ENCODE measurements at regions not wholly inside any gene's neighbourhood (a gene's known extent, or its start where the extent isn't known, plus 50 kb on each side); places are given as distances from the start of the nearest gene placed in this dataset.
"Not testable (repeated sequence)": the region's sequence is repeated elsewhere in the genome, so short reads cannot be mapped to it uniquely, and the experiment has no call there.

- DNase-seq (ENCODE audit: low read depth in 2 of 3, low spot score in 2 of 3) = no peak
Observed at GRCh38 chr12:131561051-131561450, 149.8 kb upstream of the SFSWAP start.

GRCh38 chr12:131561891-131562684 is 148.8 kb upstream of the SFSWAP start:
- no peak for DNase-seq (ENCODE audit: low read depth in 2 of 3, low spot score in 2 of 3)

DNA sequence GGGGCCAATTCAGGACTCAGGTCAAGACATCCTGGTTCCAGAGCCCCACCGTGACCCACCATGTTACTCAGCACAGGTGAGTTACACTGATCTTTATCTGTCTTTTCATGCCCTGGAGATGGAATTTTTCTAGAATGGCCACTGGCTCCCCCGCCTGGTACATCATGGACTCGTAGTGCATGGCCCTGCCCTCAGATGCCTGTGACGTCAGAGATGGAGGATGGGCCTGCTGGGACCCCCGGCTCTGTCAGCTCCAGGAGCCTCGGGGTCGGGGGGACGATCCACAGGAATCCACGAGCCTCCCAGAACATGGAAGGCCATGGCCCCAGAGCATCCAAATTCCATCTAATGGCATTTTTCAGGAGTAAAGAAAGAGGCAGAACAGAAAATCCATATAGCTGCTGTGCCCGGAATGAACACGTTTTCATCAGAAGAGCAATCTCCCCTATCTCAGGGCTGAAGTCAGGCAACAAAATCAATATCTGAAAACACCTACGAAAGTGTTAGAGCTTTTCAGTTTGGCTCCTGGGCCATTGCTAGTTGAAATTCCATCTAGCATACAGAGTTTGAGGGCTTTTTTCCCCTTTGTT is 146.7 kb upstream of the SFSWAP start:
- not testable (repeated sequence) for DNase-seq (ENCODE audit: low read depth in 2 of 3, low spot score in 2 of 3)

- no peak for DNase-seq (ENCODE audit: low read depth in 2 of 3, low spot score in 2 of 3)
Observed at GRCh38 chr12:131564845-131565244, 146.0 kb upstream of the SFSWAP start.

- DNase-seq (ENCODE audit: low read depth in 2 of 3, low spot score in 2 of 3) = no peak
Observed at GRCh38 chr12:131565267-131566015, 145.4 kb upstream of the SFSWAP start.

DNA sequence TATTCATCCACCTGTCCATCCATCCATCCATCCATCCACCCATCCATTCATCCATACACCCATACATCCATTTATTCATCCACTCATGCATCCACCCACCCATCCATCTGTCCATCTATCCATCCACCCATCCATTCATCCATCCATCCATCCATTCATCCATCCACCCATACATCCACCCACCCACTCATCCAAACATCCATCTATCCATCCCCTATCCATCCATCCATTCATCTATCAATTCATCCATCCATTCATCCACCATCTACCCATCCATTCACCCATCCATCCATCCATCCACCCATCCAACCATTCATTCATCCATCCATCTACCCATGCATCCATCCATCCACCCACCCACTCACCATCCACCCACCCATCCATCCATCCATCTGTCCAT is 142.6 kb upstream of the SFSWAP start:
- no peak for DNase-seq (ENCODE audit: low read depth in 2 of 3, low spot score in 2 of 3)

DNA sequence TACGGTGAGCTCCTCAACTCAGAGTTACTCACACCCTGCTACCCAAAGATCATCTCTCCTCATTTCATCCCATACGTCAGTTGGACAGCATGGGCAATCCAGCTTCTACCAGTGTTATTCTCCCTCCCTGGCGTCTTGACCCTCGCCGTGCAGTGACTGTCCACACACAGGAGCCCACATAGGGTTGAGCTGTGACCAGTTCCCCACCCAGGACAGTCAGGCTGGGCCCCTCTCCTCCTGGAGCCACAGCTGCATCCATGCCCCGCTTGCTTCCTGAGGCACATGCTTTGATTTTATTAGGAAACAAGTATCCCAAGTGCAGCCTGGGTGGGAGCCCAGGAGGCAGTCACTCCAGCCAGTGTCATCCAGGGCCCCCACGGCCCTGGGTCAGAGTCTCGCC is 140.3 kb upstream of the SFSWAP start:
- DNase-seq (ENCODE audit: low read depth in 2 of 3, low spot score in 2 of 3) = no peak

DNA sequence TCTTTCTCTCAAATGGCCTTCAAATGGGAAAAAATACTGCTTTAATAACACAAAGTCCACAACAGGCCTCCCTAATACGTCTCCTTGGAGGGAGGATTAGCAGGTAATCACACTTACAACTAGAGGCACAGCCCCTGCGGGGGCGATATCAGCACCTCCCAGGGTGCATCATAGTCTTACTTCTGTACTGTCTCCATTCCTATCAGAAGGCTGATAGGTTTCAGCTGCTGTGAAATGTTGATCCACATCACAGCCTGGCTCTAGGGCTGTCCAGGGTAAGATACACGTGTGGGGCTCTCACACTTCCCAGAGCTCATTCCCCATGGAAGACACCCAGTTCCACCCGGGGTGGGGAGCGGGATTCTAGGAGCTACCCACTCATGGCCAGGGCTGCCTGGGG is 139.1 kb upstream of the SFSWAP start:
- no peak for DNase-seq (ENCODE audit: low read depth in 2 of 3, low spot score in 2 of 3)

DNA sequence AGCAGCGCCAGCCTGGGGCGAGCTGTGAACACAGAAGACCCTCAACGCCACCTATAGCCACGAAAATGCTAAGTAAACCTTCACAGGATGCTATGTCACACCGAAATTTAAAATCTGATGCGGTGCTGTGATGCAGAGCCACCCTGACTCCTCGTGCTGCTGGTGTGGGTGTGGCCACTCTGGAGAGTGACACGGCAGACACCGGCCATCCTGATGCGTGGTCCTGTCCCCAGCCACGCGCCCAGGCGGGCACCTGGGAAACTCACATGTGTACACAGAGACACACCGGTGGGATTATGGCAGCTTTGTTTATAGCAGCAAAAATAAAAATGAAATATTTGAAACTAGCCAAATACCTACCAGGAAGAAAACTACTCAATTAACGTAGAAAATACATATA is 138.3 kb upstream of the SFSWAP start:
- DNase-seq (ENCODE audit: low read depth in 2 of 3, low spot score in 2 of 3) = no peak

GRCh38 chr12:131573631-131574394 is 137.1 kb upstream of the SFSWAP start:
- DNase-seq (ENCODE audit: low read depth in 2 of 3, low spot score in 2 of 3) = no peak

DNA sequence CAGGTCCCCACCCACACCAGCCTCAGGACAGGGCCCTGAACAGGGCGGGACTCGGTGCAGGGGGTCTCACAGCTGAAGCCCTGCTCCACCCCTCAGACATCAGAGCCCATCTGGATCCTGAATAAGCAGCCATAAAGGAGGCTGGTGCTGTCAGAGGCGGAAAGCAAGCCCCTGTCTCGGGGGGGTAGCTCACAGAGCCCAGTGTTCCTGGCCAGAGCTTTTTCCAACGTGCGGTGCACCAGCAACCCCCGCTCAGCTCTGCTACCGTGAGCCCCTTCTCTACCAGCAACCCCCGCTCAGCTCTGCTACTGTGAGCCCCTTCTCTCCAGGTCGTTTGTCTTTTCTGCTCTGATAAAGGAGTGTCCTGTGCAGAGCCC is 136.5 kb upstream of the SFSWAP start:
- no peak for DNase-seq (ENCODE audit: low read depth in 2 of 3, low spot score in 2 of 3)

GRCh38 chr12:131575371-131575770 is 135.5 kb upstream of the SFSWAP start:
- DNase-seq (ENCODE audit: low read depth in 2 of 3, low spot score in 2 of 3) = no peak

- peak in 1 of 3 experiments; percentile 11 for DNase-seq (ENCODE audit: low read depth in 2 of 3, low spot score in 2 of 3)
Observed at GRCh38 chr12:131576734-131577133, 134.2 kb upstream of the SFSWAP start.

GRCh38 chr12:131577766-131578165 is 133.1 kb upstream of the SFSWAP start:
- no peak for DNase-seq (ENCODE audit: low read depth in 2 of 3, low spot score in 2 of 3)

GRCh38 chr12:131578828-131579470 is 131.9 kb upstream of the SFSWAP start:
- DNase-seq (ENCODE audit: low read depth in 2 of 3, low spot score in 2 of 3) = no peak

DNA sequence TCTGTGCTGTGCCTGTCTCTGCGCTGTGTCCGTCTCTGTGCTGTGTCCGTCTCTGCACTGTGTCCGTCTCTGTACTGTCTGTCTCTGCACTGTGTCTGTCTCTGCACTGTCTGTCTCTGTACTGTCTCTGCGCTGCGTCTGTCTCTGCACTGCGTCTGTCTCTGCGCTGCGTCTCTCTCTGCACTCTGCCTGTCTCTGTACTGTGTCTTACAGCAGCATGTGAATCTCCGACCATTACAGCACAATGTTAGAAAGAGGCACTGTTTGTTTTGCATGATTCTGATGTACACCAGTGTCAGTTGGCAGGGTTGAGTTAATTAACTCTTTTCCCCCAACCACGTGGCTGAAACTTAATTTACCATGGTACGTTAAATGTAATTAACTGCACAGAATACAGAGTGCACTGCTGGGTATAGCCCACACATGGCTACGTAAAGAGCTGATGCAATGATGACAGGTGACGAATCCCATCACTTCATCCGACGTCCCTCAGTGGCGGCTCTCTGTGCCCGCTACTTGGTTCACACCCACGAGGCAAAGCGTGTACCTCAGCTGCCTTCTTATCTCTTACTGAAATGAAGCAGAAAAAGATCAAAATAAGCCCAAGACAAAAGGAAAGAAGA is 127.7 kb upstream of the SFSWAP start:
- DNase-seq (ENCODE audit: low read depth in 2 of 3, low spot score in 2 of 3) = no peak

DNA sequence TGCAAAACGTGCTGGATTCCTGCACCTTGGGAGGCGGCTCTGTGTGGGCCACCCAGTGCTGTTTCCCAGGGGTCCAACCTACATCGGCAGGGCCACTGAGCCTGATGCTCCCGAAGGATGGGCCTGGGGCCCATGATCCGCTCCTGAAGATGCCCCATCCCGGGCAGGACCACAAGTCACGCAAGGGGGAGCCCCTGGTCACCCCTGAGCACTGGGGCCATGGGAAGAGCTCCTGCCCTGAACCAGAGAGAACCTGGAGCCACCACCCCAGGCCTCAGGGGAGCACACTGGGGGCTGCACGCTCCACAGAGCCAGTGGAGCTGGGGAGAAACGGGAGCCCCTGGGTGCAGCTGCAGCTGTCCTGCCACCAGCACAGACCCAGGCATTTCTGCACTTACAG is 124.6 kb upstream of the SFSWAP start:
- no peak for DNase-seq (ENCODE audit: low read depth in 2 of 3, low spot score in 2 of 3)

GRCh38 chr12:131586761-131587160 is 124.1 kb upstream of the SFSWAP start:
- no peak for DNase-seq (ENCODE audit: low read depth in 2 of 3, low spot score in 2 of 3)

DNA sequence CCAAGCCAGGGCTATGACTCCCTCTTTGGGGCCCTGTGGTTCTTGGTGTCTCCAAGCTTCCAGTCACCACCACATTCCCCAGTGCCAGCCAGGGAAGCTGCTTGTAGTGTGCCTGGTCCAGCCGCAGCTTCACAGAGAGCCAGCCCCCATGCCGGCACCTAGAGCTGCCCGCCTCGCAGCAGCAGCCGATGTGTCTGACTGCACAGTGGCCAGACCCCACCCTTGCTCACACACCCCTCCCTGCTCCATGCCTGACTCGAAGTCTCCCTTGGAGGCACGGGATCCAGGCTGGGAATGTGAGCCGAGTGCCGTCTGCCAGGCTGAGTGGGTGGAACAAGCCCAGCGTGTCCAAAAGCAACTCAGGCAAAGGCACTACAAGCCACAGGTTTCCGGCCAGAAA is 123.3 kb upstream of the SFSWAP start:
- DNase-seq (ENCODE audit: low read depth in 2 of 3, low spot score in 2 of 3) = no peak

DNA sequence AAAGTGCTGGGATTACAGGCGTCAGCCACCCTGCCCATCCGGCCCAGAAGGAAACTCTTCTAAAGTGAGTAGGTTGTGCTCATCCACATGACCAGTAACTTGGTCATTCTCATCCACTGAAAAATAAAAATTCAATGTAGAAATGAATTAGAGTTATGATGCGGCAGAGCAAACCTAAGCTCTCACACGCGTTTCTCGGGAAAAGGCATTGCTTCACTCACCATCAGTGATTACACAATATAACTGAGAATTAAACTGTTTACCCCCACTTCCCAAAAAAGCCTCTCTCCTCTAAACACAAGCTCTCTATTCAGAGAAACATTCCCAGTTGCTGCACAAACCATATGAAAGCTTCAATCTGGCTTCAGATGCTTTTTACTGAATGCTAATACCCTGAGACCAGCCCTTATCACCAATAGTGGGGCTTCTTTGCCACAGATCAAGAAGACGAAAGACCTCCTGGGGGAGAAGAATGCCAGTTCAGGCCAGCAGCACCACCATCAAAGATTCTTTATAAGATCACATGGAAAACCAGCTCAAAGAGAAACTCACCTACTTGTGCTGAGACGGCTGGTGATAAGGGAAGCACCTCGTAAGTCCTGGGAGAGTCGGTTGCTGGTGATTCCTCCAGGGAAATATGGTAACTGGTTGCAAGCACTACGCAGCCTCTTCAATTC is 121.5 kb upstream of the SFSWAP start:
- no peak for DNase-seq (ENCODE audit: low read depth in 2 of 3, low spot score in 2 of 3)

Data from activated CD8-positive, alpha-beta memory T cell treated with anti-CD3 and anti-CD28 coated beads for 48 hours (primary cell).